Central memory CD4-positive, alpha-beta T cell (primary cell): ENCODE measurements at regions not wholly inside any gene's neighbourhood (a gene's known extent, or its start where the extent isn't known, plus 50 kb on each side); places are given as distances from the start of the nearest gene placed in this dataset.
"Not testable (repeated sequence)": the region's sequence is repeated elsewhere in the genome, so short reads cannot be mapped to it uniquely, and the experiment has no call there.

Source experiments
- DNase-seq: peaks from one replicate; pipeline ENCODE4 v3.0.0; 2022

DNA sequence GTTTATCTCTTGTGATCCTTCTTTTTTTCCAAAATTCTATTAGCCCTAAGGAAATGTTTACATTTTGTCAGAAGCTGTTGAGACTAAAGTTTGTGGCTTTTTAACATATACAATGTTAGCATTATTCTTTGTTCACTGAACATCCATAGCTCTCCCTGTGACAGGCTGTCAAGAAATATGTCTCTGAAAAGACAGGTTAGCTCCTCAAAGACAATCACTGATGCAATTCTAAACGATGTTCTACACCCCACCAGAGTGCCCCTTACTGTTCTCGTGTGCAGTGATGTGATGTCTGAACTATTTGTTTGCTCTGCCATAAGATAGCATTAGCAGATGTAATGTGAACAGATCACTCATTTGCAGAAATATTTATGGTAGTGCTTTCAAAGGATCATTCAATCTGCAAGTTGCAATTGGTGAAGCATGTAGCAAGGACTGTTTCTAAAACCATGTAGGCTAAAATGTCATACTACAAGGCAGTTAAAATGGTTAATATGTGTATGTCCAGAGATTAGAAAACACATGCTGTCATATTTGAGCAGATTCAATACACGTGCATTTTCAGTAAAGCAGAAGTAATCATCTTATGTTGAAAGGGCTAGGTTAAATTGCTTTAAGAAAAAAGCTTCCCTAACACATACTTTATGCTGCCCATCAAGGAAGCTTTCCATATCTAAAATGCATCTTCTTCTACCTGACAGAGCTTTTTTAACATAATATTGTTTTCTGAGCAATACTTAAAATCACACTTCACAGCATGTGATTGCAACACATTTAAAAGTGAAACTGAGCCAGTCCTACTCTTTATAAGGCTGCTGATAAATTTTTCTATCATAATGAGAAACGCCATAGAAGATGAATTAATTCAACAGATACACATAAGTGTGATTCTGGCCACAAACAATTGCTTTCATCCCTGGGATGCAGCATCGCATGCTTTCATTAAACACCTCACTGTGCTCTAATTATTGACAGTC is 285.7 kb upstream of the UBE2E3 start:
- DNase-seq, result no peak

DNA sequence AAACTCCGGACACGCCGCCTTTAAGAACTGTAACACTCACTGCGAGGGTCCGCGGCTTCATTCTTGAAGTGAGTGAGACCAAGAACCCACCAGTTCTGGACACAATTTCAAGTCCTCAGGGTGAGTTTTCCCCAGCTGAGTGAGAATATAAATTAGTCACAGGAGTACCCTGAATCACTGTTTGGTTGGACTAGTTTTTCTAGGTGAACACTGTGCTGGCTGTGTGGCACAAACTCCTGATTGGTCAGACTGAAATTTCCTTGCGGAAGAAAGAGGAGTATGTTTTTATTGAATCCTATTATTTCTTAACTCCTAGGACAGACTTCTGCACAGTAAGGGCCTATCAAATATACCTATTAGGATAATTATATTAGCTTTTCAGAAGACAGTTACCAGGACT is 288.1 kb upstream of the UBE2E3 start:
- no peak for DNase-seq

DNA sequence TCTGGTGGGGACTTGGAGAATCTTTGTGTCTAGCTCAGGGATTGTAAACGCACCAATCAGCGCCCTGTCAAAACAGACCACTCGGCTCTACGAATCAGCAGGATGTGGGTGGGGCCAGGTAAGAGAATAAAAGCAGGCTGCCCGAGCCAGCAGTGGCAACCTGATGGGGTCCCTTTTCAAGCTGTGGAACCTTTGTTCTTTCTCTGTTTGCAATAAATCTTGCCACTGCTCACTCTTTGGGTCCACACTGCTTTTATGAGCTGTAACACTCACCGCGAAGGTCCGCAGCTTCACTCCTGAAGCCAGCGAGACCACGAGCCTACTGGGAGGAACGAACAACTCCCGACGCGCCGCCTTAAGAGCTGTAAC is 288.6 kb upstream of the UBE2E3 start:
- not testable (repeated sequence) for DNase-seq

DNA sequence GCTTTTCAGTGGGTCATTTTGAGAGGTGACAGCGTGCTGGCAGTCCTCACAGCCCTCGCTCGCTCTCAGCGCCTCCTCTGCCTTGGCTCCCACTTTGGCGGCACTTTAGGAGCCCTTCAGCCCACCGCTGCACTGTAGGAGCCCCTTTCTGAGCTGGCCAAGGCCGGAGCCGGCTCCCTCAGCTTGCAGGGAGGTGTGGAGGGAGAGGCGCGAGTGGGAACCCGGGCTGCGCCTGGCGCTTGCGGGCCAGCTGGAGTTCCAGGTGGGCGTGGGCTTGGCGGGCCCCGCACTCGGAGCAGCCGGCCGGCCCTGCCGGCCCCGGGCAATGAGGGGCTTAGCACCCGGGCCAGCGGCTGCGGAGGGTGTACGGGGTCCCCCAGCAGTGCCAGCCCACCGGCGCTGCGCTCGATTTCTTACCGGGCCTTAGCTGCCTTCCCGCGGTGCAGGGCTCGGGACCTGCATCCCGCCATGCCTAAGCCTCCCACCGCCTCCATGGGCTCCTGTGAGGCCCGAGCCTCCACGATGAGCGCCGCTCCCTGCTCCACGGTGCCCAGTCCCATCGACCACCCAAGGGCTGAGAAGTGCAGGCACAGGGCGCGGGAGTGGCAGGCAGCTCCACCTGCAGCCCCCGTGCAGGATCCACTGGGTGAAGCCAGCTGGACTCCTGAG is 289.1 kb upstream of the UBE2E3 start:
- not testable (repeated sequence) for DNase-seq

DNA sequence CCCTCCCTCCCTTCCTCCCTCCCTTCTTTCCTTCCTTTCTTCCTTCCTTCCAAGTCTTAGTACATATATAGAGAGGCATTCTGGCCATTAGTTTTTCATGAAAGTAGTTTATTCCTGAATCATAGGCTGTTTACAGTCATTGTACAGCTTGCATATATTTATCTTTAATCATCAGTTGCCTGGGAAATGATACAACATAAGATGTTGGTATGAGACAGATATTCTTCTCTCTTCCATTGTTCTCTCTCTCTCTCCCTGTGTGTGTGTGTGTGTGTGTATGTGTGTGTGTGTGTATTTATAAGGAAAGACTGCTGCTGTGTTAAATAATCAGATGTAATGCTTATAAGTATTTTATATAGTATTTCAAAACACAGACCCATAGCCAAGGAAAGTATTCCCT is 289.8 kb upstream of the UBE2E3 start:
- no peak for DNase-seq

DNA sequence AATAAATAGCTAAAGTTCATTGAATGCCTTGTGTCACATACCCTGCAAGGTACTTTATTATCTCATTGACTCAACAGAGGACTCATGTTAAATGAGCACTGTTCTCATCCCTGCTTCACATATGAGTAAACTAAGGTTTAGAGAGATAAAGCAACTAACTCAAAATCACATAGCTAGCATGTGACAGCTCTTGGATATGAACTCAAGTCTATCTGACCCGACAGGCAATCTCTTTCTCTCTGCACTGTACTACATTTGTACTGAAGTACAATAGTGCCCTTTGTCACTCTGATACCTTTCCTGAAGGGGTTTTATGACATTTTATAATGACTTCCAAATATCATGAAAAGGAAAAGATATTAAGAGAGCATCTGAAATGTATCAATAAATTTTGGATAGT is 297.5 kb upstream of the UBE2E3 start:
- DNase-seq, result no peak

DNA sequence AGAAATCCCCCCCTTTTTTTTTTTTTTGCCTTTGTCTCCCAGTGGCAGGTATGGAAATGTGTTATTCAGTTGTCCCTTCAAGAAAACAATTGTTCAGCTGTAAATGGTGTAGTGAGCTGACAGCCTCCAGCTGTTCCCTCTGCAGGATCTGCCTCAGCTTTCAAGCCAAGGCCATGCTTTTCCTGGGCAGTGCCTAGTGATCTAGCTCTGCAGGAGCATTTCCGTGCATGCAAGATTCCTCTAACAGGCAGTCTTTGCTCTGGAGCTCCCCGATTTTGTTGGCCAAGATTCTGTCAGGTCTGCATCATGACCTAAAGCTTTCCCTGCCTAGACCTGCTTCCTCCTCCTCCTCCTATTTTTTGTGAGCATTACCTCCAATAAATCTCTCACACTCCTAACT is 300.7 kb upstream of the UBE2E3 start:
- no peak for DNase-seq

DNA sequence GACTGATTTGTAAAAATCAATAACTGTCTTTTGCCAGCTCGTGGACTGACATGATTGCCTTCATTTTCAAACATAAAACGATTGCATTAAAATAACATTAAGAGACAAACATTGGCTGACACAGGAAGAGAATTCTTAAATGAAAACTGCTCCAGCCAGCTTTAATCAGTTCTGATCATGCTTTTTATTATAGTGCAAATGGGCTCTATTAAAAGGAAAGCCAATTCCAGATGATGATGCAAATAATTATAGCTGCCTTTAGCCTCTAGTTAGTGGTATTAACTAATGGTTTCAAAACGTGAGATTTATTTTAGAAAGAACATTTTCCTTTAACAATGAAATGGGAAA is 301.8 kb upstream of the UBE2E3 start:
- no peak for DNase-seq

DNA sequence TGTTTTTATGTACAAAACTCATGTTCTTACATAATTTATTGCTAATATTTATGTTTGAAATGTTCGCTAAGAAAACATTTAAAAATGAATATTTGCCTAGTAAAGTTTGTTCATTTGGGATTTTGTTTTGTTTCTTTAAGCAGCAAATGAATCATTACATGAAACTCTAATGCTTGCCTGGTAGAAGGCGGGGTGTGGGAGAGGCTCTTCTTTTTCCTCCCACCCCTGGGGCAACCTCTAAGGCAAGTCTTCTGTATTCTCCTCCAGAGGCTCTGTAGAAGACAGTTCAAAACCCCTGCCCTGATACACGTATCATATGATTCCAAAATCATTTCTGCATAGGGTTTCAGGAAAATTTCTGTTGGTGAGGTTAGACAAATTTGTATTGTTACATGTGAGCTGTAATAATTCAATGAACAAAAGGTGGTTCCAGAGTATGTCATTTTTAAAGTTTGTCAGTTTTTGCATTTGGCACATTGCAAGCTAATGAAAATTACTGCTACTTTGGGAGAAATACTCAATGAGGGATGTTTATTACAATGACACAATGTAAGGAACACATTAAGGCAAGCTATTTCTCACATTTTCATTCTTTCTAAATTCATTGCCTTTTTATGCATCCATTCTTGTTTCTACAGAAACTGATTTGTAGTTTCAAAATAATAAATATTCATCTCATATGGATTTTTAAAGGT is 302.3 kb upstream of the UBE2E3 start:
- DNase-seq, result no peak

DNA sequence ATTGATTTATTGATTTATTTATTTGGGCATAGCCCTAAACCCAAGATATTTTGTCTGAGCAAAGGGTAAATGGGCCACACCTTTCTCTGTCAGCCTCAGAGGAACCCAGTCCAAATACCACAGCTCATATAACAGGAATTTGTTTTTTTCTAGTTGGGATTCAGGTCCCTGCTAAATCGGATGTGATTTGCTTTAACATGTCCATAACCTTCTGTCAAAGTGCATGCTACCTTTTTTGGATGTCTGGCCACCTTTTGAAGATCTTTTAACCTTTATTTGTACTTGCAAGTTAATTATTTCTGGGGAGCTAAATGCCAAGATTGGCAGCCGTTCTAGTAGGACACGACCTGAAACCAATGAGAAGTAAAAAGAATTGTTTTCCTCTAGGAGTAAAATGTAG is 303.2 kb upstream of the UBE2E3 start:
- no peak for DNase-seq

DNA sequence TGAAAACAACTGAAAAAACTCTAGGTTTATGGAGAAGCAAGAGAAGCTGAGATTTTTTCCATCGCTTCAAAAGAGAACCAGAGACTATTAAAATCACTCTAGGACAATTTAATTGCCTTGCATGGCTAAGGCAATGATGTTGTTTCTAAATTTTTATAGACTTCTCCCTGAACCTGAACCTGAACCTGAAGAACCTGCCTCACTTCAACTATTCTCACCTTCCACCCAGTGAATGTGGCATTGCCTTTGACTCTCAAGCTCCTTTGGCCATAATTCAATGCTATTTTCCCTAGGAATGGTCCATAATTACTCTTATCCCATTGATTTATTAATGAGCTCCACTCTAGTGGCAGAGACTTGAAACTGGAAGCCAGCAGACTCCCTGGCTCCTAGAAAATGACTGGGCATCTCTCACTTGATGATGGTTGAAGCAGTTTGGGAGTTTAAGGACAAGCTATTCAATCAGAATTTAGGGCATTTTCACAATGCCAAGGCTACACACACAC is 303.8 kb upstream of the UBE2E3 start:
- no peak for DNase-seq

DNA sequence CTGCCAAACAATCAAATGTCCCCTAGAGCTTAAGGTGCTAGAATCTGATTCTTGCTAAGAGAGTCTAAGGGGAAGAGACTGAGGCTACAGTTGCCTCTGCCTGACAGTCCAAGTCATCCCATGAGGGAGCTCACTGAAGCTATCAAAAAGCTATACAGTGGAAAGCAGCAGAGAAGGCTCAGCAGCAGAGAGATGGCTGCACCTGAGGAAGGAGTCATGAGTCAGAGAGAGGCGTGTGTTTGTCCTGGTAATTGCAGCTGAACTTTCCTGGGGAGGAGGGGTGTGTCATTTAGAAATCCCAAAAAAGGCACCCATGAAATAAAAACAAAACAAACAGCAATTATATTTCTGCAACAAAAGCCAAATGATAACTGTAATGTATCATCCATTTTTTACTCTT is 305.2 kb upstream of the UBE2E3 start:
- DNase-seq, result no peak

DNA sequence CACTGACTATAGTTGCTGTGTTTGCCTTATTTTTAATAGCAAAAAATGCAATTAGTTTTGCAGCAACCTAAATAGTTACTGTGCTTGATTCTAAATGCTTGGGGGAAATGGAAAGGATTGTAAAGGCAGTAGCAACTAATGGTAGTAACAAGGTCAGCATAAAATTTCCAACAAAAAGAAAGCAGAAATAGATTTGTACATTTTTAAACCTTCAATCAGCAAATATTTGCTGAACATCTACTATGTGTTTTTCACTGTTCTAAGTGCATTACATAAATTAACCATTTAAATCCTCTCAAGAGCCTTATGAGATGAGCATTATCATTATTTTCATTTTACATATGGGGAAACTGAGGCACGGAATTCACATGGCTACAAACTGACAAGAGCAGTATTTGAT is 308.0 kb upstream of the UBE2E3 start:
- DNase-seq, result no peak

DNA sequence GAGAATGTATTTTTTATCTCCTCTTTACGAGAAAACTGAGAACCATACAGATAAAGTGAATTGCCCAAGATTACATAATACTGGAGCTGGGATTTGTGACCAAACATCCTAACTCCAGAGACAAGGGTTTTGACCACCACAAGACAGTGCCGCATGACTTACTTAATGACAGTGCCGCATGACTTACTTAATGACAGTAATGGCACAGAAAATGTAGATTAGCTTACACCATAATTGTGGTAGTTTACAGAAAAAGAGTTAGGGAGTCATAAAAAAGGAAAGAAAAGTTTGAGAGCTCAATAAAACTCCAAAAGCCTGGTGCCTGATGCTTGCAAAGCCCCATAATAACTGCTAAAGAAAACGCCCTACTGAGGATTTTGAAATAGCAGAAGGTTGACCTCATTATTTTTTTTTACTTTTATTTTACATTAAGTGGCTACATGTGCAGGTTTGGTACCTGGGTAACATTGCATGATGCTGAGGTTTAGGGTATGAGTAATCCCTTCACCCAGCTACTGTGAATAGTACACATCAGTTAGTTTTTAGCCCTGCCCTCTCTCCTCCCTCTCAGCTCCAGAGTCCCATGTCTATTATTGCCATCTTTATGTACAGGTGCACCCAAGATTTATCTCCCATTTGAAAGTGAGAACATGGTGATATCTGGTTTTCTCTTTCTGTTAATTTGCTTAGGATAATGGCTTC is 310.0 kb upstream of the UBE2E3 start:
- no peak for DNase-seq

DNA sequence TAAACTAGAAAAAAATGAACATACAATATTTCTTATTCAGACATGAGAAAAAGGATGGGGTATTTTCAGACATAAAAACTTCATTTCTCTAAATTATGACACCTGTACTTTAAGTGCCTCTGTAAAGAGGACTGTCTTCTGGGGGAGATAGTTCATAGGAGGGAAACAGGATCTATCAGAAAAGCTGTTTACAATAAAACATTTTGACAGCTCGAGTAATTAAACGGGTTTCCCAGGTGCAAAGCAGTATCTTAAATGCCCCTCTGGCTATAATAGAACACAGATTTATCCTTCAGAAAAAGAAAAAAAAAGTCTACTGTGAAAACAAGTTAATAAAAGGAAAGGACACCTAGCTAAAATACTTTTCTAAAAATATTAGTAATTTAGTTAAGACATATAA is 311.4 kb upstream of the UBE2E3 start:
- DNase-seq, result no peak

DNA sequence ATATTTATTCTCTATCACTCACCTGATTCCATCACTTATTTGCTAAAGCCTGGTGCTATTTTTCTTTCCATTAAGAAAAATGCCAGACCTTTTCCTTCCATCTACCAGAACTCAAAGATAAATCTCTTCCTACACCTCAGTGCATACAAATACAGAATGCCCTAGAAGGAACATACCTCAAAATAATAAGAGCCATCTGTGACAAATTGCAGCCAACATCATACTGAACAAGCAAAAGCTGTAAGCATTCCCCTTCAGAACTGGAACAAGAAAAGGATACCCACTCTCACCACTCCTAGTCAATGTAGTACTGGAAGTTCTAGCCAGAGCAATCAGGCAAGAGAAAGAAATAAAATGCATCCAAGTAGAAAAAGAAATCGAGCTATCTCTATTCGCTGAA is 315.9 kb upstream of the UBE2E3 start:
- DNase-seq, result no peak

DNA sequence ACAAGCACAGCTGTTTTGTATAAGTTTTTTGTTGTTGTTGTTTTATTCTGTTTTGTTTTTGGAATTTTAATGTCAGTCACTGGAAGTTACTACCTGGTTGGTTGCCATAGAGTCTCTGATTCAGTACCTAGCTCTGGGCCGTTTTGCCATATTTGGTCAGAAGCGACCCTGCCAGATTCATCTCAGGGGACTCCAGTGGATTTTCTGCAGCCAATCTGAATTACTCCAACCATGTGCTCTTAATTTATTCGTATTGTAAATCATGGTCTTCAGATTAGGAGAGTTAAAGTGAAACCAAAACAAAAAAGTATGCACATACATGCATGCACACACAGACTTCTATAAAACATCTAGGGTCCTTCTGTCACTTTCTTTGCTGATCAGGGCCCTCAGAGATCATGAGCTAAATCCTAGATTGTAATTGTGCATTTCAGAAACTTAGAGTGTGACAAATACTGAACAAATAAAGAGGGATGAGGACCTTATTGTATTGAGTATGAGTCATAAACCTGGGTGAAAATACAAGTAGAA is 317.4 kb upstream of the UBE2E3 start:
- no peak for DNase-seq

DNA sequence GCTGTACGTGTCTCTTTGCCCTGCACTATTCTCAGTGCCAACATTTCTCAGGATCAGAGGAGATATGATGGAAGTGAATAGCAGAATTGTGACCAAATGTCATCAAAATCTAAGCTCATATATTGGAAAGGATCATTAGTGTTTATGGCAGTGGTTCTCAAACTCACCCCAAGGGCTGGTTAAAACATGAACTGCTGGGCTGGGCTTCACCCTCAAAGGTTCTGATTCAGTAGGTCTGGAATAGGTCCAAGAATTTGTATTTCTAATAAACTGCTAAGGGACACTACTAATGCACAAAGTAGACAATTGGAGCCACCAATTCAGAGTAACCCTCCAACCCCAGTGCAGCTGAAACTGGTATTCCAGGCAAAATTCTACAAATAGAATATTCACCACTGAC is 317.9 kb upstream of the UBE2E3 start:
- DNase-seq, result no peak

DNA sequence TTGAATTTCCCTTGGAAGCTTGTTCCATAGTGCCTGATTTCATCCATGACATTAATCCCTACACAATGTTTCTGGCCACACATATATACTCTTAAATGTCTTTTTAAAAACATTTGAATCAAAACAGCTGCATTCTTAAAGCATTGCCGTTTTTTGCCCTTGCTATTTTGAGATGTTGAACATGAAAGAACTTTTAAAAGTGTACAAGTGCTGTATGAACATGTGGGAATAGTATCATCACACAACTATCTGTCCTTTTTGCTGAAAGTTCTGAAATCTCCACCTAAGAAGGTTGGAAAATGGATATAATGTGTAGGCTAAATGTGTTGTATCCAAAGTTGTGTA is 318.7 kb upstream of the UBE2E3 start:
- DNase-seq, result no peak

DNA sequence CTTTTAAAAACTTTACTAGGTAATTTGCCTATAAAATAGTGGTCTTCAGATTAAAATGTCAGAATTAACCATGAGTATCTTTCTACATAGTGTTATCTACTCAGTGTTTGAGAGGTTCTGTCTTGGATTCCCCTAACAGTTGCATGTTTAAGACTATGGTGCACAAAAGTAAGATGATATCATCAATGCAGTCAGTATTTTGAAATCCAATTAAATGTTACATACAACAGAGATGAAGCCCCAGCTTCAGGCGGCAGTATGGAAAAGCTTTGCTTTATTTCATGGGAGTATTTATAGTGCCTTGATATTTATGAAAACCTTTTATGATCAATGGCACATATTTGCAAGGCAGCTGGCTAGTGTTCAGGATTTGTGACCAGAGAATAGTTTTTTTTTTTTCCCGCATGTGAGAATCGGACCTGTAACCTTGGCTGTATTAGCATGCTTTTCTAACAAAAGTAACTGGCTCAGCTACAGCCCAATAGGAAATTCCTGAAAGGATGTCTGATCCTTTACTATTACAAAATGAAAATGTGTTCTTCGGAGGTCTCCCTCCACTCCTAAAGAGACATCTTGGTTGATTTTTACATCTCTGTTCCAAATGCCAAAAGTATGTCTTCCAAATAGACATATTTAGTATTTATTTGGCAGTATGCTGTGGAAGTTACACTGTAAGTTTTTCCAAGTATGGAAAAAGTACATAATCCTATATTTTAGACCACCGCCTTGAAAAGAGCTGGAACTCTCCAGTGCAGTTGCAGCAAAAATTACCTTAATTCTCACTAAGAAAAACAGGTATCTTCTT is 319.3 kb upstream of the UBE2E3 start:
- DNase-seq, result no peak

DNA sequence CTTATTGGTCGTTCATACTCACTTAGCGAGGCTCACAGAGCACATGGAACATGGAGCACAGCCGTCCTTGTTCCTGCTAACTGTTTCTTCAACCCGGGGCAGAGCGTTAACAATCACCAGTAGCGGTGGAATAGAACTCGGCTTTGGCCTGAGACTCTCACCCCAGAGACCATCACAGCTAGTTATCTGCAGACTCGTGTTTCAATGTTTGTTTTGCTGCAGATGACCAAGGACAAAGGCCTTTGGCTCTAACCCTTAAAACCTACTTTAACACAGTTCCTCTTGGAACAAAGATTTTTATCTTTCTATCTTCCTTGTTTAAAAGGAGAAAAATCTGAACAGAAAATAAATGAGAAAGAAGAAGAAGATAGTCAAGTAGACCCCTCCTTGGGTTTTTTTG is 320.2 kb upstream of the UBE2E3 start:
- no peak for DNase-seq

DNA sequence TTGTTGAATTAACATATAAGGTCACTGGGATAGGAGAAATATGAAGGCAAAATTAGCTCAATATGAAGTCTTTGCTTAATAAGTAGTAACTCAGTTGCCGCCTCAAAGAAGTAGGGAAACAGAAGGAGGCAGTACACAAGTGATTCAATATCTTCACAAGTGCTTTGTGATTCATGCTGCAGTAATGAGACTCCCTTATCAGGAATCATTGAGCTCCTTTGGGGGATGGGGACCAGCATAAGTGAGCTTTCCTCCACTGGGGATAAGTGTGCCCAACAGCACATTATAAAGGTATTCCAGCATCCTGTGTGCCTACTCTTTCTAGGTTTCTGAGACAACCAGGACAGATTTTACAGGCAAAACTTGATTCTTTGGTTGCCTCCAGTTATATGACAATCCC is 323.4 kb upstream of the UBE2E3 start:
- no peak for DNase-seq
